ENCODE measurements at regions not wholly inside any gene's neighbourhood (a gene's known extent, or its start where the extent isn't known, plus 50 kb on each side); places are given as distances from the start of the nearest gene placed in this dataset.

DNA sequence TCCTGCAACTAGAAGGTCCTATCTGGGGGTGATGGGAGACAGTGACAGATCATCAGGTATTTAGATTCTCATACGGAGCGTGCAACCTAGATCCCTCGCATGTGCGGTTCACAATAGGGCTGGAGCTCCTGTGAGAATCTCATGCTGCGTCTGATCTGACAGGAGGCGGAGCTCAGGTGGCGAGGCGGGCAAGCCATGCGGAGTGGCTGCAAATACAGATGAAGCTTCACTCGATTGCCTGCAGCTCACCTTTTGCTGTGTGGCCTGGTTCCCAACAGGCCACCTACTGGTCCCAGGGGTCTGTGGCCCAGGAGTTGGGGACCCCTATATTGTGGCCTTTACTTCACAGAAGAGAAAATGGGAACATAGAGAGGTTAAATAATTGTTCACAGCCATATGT lies 200.4 kb downstream of the IRF8 start:
- no peak for DNase-seq (ENCODE audit: extremely low spot score)
- H3K4me3 ChIP-seq (ENCODE audit: low read depth, low read length): no peak overlapping the region
- no peak overlapping the region for H3K27ac ChIP-seq (ENCODE audit: low read depth)
- H3K36me3 ChIP-seq (ENCODE audit: insufficient read depth): no peaks in the 10 kb centered on the region
- WGBS: 89% methylated on average over 10 of the region's 10 CpGs
- no peaks in the 10 kb centered on the region for H3K4me1 ChIP-seq (ENCODE audit: insufficient read depth)

DNA sequence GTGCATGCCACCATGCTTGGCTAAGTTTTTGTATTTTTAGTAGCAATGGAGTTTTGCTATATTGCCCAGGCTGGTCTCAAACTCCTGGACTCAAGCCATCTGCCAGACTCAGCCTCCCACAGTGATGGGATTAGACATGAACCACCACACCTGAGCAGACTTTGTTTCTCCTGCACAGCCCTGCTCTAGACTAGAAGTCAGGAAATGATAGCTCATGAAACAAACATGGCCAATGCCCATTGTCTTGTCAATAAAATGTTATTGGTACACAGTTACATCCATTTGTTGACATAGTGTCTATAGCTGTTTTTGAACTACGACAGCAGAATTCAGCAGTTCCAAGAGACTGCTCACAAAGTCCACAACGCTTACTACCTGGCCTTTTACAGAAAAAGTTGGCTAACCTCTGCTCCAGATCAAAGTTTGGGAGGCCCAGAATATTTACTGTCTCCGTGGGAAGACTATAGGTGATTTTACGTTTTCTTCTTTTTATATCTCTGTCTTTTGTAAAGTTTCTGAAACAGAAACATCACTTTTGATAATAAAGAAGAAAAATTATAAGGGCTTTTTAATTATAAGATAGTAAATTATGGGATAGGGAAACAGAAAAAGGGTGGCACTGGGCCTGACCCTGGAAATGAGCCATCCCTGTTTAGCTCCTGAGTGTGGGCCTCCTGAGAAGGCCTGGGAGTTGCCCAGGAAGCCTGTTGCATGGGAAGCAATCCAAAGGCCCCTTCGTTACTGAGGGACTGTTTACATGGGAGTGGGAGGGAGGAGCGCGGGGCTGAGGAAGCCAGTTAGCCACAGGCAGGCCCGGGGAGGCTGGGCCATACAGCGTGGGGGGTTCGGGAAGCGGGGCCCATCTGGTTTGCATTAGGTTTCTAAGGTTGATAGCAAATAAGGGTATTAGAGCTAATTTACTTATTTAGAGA lies 201.5 kb downstream of the IRF8 start:
- no peak for DNase-seq (ENCODE audit: extremely low spot score)
- Histone ChIP-seq H3K27ac (ENCODE audit: low read depth) (no peak overlapping the region), H3K4me1 (ENCODE audit: insufficient read depth) (no peaks in the 10 kb centered on the region), H3K36me3 (ENCODE audit: insufficient read depth) (no peaks in the 10 kb centered on the region), H3K4me3 (ENCODE audit: low read depth, low read length) (no peak overlapping the region)
- 46% methylated on average over 11 of the region's 11 CpGs for WGBS

GRCh38 chr16:86101137-86101896 lies 202.4 kb downstream of the IRF8 start:
- no peak overlapping the region for H3K27ac ChIP-seq (ENCODE audit: low read depth)
- no peak for DNase-seq (ENCODE audit: extremely low spot score)
- H3K36me3 ChIP-seq (ENCODE audit: insufficient read depth): no peaks in the 10 kb centered on the region
- H3K4me1 ChIP-seq (ENCODE audit: insufficient read depth): no peaks in the 10 kb centered on the region
- H3K4me3 ChIP-seq (ENCODE audit: low read depth, low read length): no peak overlapping the region
- 44% methylated on average over 20 of the region's 20 CpGs for WGBS

DNA sequence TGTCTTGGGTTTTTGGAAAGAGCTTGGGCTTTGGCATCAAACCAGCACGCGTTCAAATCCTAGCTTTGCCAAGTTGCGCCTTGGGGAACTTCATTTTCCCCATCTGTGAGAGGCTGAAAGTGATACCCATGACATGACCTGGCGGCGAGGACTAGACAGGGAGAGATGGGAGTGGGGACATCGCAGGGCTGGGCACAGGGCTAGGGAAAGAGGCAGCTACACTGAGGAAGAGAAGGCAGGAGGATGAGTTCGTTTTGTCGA lies 202.9 kb downstream of the IRF8 start:
- H3K27ac ChIP-seq (ENCODE audit: low read depth): no peak overlapping the region

DNA sequence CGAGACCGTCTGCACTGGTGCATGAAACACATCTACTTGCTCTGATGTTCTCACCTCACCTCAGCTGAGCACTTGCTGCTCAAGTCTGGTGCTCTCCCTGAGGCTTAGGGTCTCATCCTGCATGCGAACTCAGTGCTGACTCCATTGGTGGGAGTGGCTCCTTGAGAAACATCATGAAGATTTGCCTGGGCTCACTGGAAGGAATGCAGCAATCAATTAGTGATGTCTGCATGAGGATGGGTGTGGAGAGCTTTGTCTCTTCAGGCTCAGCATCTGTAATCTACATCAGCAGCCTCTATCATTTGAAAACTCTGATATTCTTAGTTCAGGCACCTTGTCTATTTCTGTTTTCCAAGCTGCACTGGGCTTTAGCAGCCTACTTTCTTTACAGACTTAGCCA lies 204.4 kb downstream of the IRF8 start:
- H3K27ac ChIP-seq (ENCODE audit: low read depth): no peak overlapping the region
- 80% methylated on average over 3 of the region's 3 CpGs for WGBS
- no peaks in the 10 kb centered on the region for H3K36me3 ChIP-seq (ENCODE audit: insufficient read depth)
- no peak overlapping the region for H3K4me3 ChIP-seq (ENCODE audit: low read depth, low read length)
- no peak for DNase-seq (ENCODE audit: extremely low spot score)
- no peaks in the 10 kb centered on the region for H3K4me1 ChIP-seq (ENCODE audit: insufficient read depth)

More for the DNA sequence above, 202.9 kb downstream of the IRF8 start:
- no peak for DNase-seq (ENCODE audit: extremely low spot score)
- H3K4me3 ChIP-seq (ENCODE audit: low read depth, low read length): no peak overlapping the region
- no peaks in the 10 kb centered on the region for H3K4me1 ChIP-seq (ENCODE audit: insufficient read depth)
- no peaks in the 10 kb centered on the region for H3K36me3 ChIP-seq (ENCODE audit: insufficient read depth)
- WGBS: 74% methylated on average over 8 of the region's 8 CpGs

GRCh38 chr16:86104537-86105048 lies 205.6 kb downstream of the IRF8 start:
- no peak for DNase-seq (ENCODE audit: extremely low spot score)
- WGBS: 80% methylated on average over 6 of the region's 6 CpGs
- H3K36me3 ChIP-seq (ENCODE audit: insufficient read depth): no peaks in the 10 kb centered on the region
- H3K27ac ChIP-seq (ENCODE audit: low read depth): no peak overlapping the region
- no peaks in the 10 kb centered on the region for H3K4me1 ChIP-seq (ENCODE audit: insufficient read depth)
- no peak overlapping the region for H3K4me3 ChIP-seq (ENCODE audit: low read depth, low read length)

- WGBS: 63% methylated on average over 19 of the region's 19 CpGs
- Histone ChIP-seq H3K36me3 (ENCODE audit: insufficient read depth) (no peaks in the 10 kb centered on the region), H3K4me1 (ENCODE audit: insufficient read depth) (no peaks in the 10 kb centered on the region), H3K27ac (ENCODE audit: low read depth) (no peak overlapping the region), H3K4me3 (ENCODE audit: low read depth, low read length) (no peak overlapping the region)
- no peak for DNase-seq (ENCODE audit: extremely low spot score)
These were observed 208.4 kb downstream of the IRF8 start for GRCh38 chr16:86107215-86107825.

GRCh38 chr16:86108062-86108461 lies 209.1 kb downstream of the IRF8 start:
- H3K27ac ChIP-seq (ENCODE audit: low read depth): no peak overlapping the region
- no peak overlapping the region for H3K4me3 ChIP-seq (ENCODE audit: low read depth, low read length)
- no peaks in the 10 kb centered on the region for H3K4me1 ChIP-seq (ENCODE audit: insufficient read depth)
- 99% methylated on average over 3 of the region's 3 CpGs for WGBS
- H3K36me3 ChIP-seq (ENCODE audit: insufficient read depth): no peaks in the 10 kb centered on the region
- no peak for DNase-seq (ENCODE audit: extremely low spot score)

DNA sequence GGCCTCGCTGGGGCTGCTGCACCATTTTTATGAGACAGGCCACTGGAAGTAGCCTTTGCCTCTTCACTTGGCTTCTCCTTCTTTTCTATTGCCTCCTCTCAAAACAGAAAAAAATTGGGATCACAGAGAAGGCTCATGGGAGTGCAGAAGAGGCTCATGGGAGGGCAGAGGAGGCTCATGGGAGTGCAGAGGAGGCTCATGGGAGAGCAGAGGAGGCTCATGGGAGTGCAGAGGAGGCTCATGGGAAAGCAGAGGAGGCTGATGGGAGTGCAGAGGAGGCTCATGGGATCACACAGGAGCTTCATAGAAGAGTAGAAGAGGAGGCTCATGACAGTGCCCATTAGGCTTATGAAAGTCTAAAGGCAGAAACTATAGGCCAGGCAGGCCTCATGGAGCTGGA lies 211.2 kb downstream of the IRF8 start:
- Histone ChIP-seq H3K36me3 (ENCODE audit: insufficient read depth) (no peaks in the 10 kb centered on the region), H3K4me1 (ENCODE audit: insufficient read depth) (no peaks in the 10 kb centered on the region), H3K27ac (ENCODE audit: low read depth) (no peak overlapping the region), H3K4me3 (ENCODE audit: low read depth, low read length) (no peak overlapping the region)
- no peak for DNase-seq (ENCODE audit: extremely low spot score)
- WGBS: 91% methylated on average over 1 of the region's 1 CpG

DNA sequence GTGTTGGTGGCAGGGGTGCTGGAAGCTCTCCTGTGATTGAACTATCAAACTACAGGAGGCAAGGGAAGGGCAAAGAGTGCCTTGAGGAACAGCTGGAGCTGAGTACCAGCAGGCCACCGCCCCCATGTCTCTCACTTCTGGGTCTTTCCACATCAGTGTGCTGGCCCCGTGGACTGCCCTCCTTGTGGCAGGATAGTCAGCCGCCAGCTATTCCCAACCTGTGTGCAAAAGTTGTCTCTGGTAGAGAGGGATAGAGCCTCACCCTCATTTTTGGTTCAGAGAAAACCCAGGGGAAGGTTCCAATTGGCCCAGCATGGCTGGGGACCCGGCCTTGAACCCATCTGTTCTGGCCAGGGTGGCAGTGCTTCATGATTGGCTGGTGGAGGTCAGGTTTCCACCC lies 211.8 kb downstream of the IRF8 start:
- DNase-seq (ENCODE audit: extremely low spot score): no peak
- H3K27ac ChIP-seq (ENCODE audit: low read depth): no peak overlapping the region

DNA sequence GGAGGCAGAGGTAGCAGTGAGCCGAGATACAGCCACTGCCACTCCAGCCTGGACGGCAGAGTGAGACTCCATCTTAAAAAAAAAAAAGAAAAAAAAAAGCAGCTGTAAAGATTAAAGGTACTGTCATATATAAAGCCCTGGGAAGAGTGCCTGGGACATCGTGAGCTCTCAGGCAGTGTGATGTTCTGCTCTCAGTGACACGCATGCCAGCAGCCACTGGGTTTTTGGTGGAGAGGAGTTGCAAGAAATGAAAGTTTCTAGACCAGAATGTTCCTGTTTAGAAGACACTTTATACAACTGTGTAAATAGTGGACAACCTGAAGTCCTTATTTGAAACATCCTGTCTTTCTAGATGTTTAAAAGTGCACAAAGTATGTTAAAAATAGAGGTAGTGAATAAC lies 213.2 kb downstream of the IRF8 start:
- WGBS: 57% methylated on average over 4 of the region's 4 CpGs
- no peak for DNase-seq (ENCODE audit: extremely low spot score)
- Histone ChIP-seq H3K36me3 (ENCODE audit: insufficient read depth) (no peaks in the 10 kb centered on the region), H3K27ac (ENCODE audit: low read depth) (no peak overlapping the region), H3K4me1 (ENCODE audit: insufficient read depth) (no peaks in the 10 kb centered on the region), H3K4me3 (ENCODE audit: low read depth, low read length) (no peak overlapping the region)

More for the DNA sequence above, 211.8 kb downstream of the IRF8 start:
- no peak overlapping the region for H3K4me3 ChIP-seq (ENCODE audit: low read depth, low read length)
- no peaks in the 10 kb centered on the region for H3K36me3 ChIP-seq (ENCODE audit: insufficient read depth)
- no peaks in the 10 kb centered on the region for H3K4me1 ChIP-seq (ENCODE audit: insufficient read depth)
- WGBS: 96% methylated on average over 4 of the region's 4 CpGs

DNA sequence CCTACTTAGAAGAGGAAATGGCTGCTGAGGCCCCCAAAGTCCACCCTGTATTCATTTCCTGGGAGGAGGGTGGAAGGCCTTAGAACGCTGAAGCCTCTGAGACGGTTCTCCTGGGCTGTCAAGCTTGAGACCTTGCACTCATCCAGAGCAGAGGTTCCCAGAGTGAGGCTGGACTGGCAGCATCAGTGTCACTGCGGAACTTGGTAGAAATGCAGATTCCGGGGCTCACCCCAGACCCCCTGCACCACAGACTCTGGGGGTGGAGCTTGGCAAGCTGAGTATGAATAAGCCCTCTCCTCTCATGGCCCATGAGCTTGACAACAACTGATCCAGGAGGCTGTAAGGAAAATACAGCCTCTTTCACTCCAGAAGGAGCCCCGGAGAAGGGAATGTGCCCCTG lies 218.3 kb downstream of the IRF8 start:
- no peaks in the 10 kb centered on the region for H3K36me3 ChIP-seq (ENCODE audit: insufficient read depth)
- no peak overlapping the region for H3K27ac ChIP-seq (ENCODE audit: low read depth)
- no peak for DNase-seq (ENCODE audit: extremely low spot score)
- no peaks in the 10 kb centered on the region for H3K4me1 ChIP-seq (ENCODE audit: insufficient read depth)
- 76% methylated on average over 5 of the region's 5 CpGs for WGBS
- H3K4me3 ChIP-seq (ENCODE audit: low read depth, low read length): no peak overlapping the region

GRCh38 chr16:86117756-86118155 lies 218.8 kb downstream of the IRF8 start:
- no peak for DNase-seq (ENCODE audit: extremely low spot score)
- Histone ChIP-seq H3K27ac (ENCODE audit: low read depth) (no peak overlapping the region), H3K36me3 (ENCODE audit: insufficient read depth) (no peaks in the 10 kb centered on the region), H3K4me3 (ENCODE audit: low read depth, low read length) (no peak overlapping the region), H3K4me1 (ENCODE audit: insufficient read depth) (no peaks in the 10 kb centered on the region)
- 81% methylated on average over 16 of the region's 16 CpGs for WGBS
